Duodenal mucosa (tissue), 2 donors: ENCODE measurements at regions not wholly inside any gene's neighbourhood (a gene's known extent, or its start where the extent isn't known, plus 50 kb on each side); places are given as distances from the start of the nearest gene placed in this dataset.
"Not testable (repeated sequence)": the region's sequence is repeated elsewhere in the genome, so short reads cannot be mapped to it uniquely, and the experiment has no call there.

Source experiments
- H3K27ac ChIP-seq: one replicate; pipeline ENCODE4 v1.7.0; 2013; ENCODE audit warnings: low read depth, low read length
- H3K27me3 ChIP-seq, 2 donors: one replicate each; pipeline ENCODE4 v1.7.0; 2013; ENCODE audit warnings: low read length in 2 of 2, control low read depth in 1 of 2; ENCODE audit not compliant: insufficient read depth in 2 of 2, control insufficient read depth in 1 of 2
- H3K36me3 ChIP-seq, 2 donors: one replicate each; pipeline ENCODE4 v1.7.0; 2013; ENCODE audit warnings: low read length in 2 of 2, control low read depth in 1 of 2; ENCODE audit not compliant: insufficient read depth in 2 of 2, control insufficient read depth in 1 of 2
- H3K4me1 ChIP-seq, 2 donors: one replicate each; pipeline ENCODE4 v1.7.0; 2013; ENCODE audit warnings: low read length in 2 of 2, control low read depth in 1 of 2; ENCODE audit not compliant: insufficient read depth in 2 of 2, control insufficient read depth in 1 of 2
- H3K4me3 ChIP-seq, 2 donors: one replicate each; pipeline ENCODE4 v1.7.0; 2013; ENCODE audit warnings: low read length in 2 of 2, low read depth in 1 of 2
- H3K9ac ChIP-seq, 2 donors: one replicate each; pipeline ENCODE4 v1.7.0; 2013; ENCODE audit warnings: low read length in 2 of 2, low read depth in 1 of 2
- H3K9me3 ChIP-seq, 2 donors: one replicate each; pipeline ENCODE4 v1.7.0; 2013; ENCODE audit warnings: low read length in 2 of 2, control low read depth in 1 of 2; ENCODE audit not compliant: control insufficient read depth in 1 of 2

DNA sequence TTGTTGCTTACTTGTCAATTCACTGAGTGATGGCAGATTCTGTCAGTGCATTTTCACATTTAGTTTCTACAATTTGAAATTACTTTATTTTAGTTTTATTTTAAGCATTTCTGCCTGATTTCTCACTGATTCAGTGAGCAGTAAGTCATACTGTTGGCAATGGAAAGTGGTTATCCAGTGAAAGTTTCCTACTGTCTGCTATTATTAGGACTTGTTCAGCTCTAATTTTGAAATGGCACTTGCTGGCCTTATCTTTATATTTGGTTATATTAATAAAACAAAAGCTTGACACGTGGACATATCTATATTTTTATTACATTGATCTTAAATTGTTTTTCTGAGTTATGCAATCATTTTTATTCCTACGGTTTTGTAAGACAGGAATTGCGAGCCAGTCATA, 871.8 kb upstream of the SLC35B3 start:
- no peaks in the 10 kb centered on the region for H3K27me3 ChIP-seq
- H3K9ac ChIP-seq, result no peak overlapping the region
- no peaks in the 10 kb centered on the region for H3K36me3 ChIP-seq
- H3K27ac ChIP-seq, result no peak overlapping the region
- peaks cover 2 to 3% of the 10 kb centered on the region in 2 donors for H3K9me3 ChIP-seq
- H3K4me3 ChIP-seq, result no peak overlapping the region
- no peaks in the 10 kb centered on the region for H3K4me1 ChIP-seq

DNA sequence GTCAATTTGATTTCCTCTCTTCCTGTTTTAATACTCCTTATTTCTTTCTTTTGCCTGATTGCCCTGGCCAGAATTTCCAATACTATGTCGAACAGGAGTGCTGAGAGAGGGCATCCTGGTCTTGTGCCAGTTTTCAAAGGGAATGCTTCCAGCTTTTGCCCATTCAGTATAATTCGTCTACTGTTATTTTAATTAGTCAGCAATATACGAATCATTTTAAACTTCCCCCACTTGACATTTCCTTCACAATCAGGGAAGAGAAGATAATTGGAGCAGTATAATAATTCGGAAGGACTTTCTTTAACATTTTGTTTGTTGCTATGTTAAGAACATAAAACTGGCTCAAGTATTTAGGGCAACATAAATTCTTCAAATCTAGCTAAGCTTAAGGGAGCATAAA, 860.3 kb upstream of the SLC35B3 start:
- peaks cover 0 to 4% of the 10 kb centered on the region in 2 donors for H3K9me3 ChIP-seq
- no peak overlapping the region for H3K9ac ChIP-seq
- H3K36me3 ChIP-seq, result no peaks in the 10 kb centered on the region
- H3K4me3 ChIP-seq, result no peak overlapping the region
- no peaks in the 10 kb centered on the region for H3K4me1 ChIP-seq
- H3K27ac ChIP-seq, result no peak overlapping the region
- H3K27me3 ChIP-seq, result no peaks in the 10 kb centered on the region

GRCh38 chr6:9292975-9293374, 857.6 kb upstream of the SLC35B3 start:
- no peak overlapping the region for H3K27ac ChIP-seq
- H3K9ac ChIP-seq, result no peak overlapping the region
- H3K9me3 ChIP-seq, result peaks cover 0 to 4% of the 10 kb centered on the region in 2 donors
- no peaks in the 10 kb centered on the region for H3K27me3 ChIP-seq
- no peaks in the 10 kb centered on the region for H3K4me1 ChIP-seq
- H3K36me3 ChIP-seq, result no peaks in the 10 kb centered on the region
- no peak overlapping the region for H3K4me3 ChIP-seq

- not testable (repeated sequence) for H3K36me3 ChIP-seq, H3K4me3 ChIP-seq, H3K9me3 ChIP-seq, H3K27ac ChIP-seq, H3K4me1 ChIP-seq, H3K9ac ChIP-seq, H3K27me3 ChIP-seq
These were observed 855.0 kb upstream of the SLC35B3 start for GRCh38 chr6:9290342-9290741.

DNA sequence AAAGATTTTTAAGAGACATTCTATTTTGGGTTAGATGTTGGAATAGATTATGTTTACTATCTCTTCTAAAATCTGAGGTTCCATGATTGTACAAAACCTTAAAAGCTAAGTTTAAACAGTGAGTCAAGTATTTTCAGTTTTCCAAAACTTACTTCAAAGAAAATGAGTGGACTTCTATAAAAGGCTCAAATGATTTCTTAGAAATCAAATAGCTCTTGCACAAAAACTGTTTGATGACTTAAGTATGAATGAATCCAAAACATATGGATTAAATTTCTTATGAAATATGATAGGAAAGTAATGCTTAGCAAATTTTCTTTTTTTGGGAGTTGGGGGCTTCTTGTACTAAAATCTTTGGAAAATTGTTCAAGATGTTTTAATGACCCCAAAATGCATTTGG, 837.3 kb upstream of the SLC35B3 start:
- Histone ChIP-seq H3K9ac (no peak overlapping the region), H3K4me1 (no peaks in the 10 kb centered on the region), H3K27me3 (no peaks in the 10 kb centered on the region), H3K4me3 (no peak overlapping the region), H3K9me3 (peaks cover 0 to 7% of the 10 kb centered on the region in 2 donors), H3K27ac (no peak overlapping the region), H3K36me3 (no peaks in the 10 kb centered on the region)

GRCh38 chr6:9266741-9267140, 831.4 kb upstream of the SLC35B3 start:
- no peak overlapping the region for H3K9ac ChIP-seq
- H3K27me3 ChIP-seq, result no peaks in the 10 kb centered on the region
- no peaks in the 10 kb centered on the region for H3K36me3 ChIP-seq
- H3K4me3 ChIP-seq, result no peak overlapping the region
- no peaks in the 10 kb centered on the region for H3K4me1 ChIP-seq
- peaks cover 0 to under 1% of the 10 kb centered on the region in 2 donors for H3K9me3 ChIP-seq
- H3K27ac ChIP-seq, result no peak overlapping the region

DNA sequence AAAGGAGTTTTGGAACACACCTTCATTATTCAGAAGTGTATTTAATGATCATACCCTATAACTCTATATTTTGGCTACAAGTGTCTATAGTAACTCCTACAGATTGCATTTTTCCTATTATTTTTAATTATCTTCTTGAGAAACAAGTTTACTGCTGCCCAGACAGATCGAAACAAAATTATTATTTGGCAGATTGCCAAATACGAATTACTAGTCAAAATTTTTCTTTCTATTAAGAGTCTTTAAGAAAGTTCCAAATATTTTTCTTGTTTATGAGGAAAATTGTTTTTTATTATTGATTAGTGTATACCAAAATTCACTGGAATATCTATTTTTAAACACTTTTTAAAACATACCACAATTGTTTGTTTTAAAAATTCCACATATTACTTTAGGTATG, 821.9 kb upstream of the SLC35B3 start:
- no peaks in the 10 kb centered on the region for H3K4me1 ChIP-seq
- H3K27ac ChIP-seq, result no peak overlapping the region
- peaks cover 7 to 10% of the 10 kb centered on the region in 2 donors for H3K9me3 ChIP-seq
- no peaks in the 10 kb centered on the region for H3K27me3 ChIP-seq
- no peaks in the 10 kb centered on the region for H3K36me3 ChIP-seq
- H3K4me3 ChIP-seq, result no peak overlapping the region
- H3K9ac ChIP-seq, result no peak overlapping the region

GRCh38 chr6:9254251-9254650, 818.9 kb upstream of the SLC35B3 start:
- Histone ChIP-seq H3K9me3 (no peaks in the 10 kb centered on the region), H3K27me3 (no peaks in the 10 kb centered on the region), H3K9ac (no peak overlapping the region), H3K4me3 (no peak overlapping the region), H3K4me1 (no peaks in the 10 kb centered on the region), H3K36me3 (no peaks in the 10 kb centered on the region), H3K27ac (no peak overlapping the region)

- Histone ChIP-seq H3K4me3 (no peak overlapping the region), H3K36me3 (no peaks in the 10 kb centered on the region)
These were observed 817.5 kb upstream of the SLC35B3 start for GRCh38 chr6:9252799-9253198.

GRCh38 chr6:9250852-9251251, 815.5 kb upstream of the SLC35B3 start:
- Histone ChIP-seq H3K27ac (no peak overlapping the region), H3K4me3 (no peak overlapping the region), H3K9me3 (no peaks in the 10 kb centered on the region), H3K9ac (no peak overlapping the region), H3K36me3 (no peaks in the 10 kb centered on the region), H3K4me1 (no peaks in the 10 kb centered on the region), H3K27me3 (no peaks in the 10 kb centered on the region)

More at GRCh38 chr6:9252799-9253198, 817.5 kb upstream of the SLC35B3 start:
- H3K4me1 ChIP-seq, result no peaks in the 10 kb centered on the region
- H3K9me3 ChIP-seq, result no peaks in the 10 kb centered on the region
- no peak overlapping the region for H3K9ac ChIP-seq
- H3K27me3 ChIP-seq, result no peaks in the 10 kb centered on the region
- no peak overlapping the region for H3K27ac ChIP-seq

- Histone ChIP-seq H3K9ac (no peak overlapping the region), H3K36me3 (no peaks in the 10 kb centered on the region), H3K27me3 (no peaks in the 10 kb centered on the region), H3K4me1 (no peaks in the 10 kb centered on the region), H3K9me3 (no peaks in the 10 kb centered on the region), H3K27ac (no peak overlapping the region), H3K4me3 (no peak overlapping the region)
These were observed 812.8 kb upstream of the SLC35B3 start for GRCh38 chr6:9248133-9248532.
